NCI-H2081 (cell line): ENCODE measurements at regions not wholly inside any gene's neighbourhood (a gene's known extent, or its start where the extent isn't known, plus 50 kb on each side); places are given as distances from the start of the nearest gene placed in this dataset.

Source experiments
- DNase-seq, 2 experiments: peaks; one replicate each; lab custom pipeline; 2025; lab: John Stamatoyannopoulos, UW

DNA sequence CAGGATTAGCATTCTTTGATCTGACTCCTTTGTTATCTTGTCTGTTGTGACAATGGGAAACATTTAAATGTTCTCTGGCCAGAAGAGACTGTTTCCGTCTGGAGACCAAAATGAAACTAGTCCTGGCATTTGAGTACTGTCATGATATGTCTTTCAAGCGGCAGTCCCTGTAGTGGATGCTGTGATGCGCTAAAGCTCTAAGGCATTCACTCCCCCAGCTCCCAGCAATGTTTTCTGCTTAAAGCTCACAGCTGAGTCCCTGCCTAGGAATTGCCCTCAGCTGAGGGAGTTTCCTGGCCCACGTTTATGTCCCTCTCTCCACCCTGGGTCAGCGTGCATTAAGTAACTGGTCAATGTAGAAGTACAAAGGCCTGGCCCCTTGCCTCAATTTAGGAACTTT is 109.4 kb downstream of the UCHL5 start:
- no peak for DNase-seq

- DNase-seq: no peak
These were observed 108.2 kb downstream of the UCHL5 start for GRCh38 chr1:192950926-192951325.

- DNase-seq: no peak
These were observed 107.3 kb downstream of the UCHL5 start for GRCh38 chr1:192951691-192952460.

DNA sequence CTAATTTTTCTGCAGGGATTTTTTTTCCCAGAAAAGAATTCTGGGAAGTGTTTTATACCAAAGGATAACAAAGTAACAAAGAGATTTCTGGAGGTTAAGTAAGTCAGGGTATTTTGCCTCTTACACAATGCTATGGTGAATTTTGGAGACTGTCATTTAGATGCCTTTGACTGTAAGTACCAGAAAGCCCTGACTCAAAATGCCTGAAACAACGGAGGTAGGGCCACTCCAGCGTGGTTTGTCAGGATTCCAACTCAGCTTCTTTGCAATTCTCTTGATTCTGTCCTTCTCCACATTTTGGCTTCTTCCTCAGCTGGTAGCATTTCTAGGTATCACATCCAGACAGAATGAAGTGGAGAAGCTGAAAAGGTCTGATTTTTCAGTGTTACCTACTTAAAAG is 106.5 kb downstream of the UCHL5 start:
- no peak for DNase-seq

- peak; percentile 42 to 50 for DNase-seq
These were observed 104.4 kb downstream of the UCHL5 start for GRCh38 chr1:192954705-192955265.

DNA sequence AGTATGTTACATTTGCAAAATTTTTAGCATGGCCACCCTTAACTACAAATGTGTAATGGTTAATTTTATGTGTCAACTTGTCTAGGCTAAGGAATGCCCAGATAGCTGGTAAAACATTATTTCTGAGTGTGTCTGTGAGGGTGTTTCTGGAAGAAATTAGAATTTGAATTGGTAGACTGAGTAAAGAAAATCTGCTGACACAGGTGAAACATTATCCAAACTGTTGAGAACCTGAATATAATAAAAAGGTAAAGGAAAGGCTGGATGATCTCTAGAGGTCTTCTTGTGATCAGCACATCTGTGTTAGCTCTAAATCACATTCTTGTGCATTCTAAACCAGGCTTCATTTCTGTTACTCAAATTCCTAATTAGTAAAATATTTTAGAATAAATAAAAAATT is 100.8 kb downstream of the UCHL5 start:
- no peak for DNase-seq

- DNase-seq: no peak
These were observed 100.3 kb downstream of the UCHL5 start for GRCh38 chr1:192958871-192959270.

DNA sequence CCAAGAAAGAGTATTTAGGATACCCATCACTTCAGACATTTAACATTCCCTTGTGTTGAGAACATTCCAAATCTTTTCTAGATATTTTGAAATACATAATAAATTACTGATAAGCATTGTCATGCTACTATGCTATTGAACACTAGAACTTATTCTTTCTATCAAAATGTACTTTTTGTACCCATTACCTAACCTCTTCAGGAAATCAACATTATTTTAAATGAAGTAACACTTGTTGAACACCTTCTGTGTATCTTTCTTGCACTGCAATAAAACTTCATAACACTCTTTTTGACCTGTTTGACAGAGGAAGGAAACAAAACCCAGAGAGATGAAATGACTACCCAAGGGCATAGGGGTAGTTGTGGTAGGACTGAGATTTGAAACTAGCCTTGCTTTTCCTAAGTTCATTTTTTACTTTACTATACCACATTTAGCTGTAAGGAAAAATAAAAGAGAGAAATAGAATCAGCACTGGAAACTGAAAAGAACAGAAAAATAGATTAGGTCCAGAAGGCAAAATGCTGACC is 99.4 kb downstream of the UCHL5 start:
- DNase-seq: no peak
